Ovary (tissue), 3 donors: ENCODE measurements at regions not wholly inside any gene's neighbourhood (a gene's known extent, or its start where the extent isn't known, plus 50 kb on each side); places are given as distances from the start of the nearest gene placed in this dataset.
"Not testable (repeated sequence)": the region's sequence is repeated elsewhere in the genome, so short reads cannot be mapped to it uniquely, and the experiment has no call there.

Experiments used
- EP300 ChIP-seq: sonication (generic); formaldehyde crosslinking; IDR thresholded peaks from one replicate; pipeline ENCODE4 v1.6.1; 2017; ENCODE audit warnings: antibody characterized with exemption
- POLR2A ChIP-seq: fragments of 450-650 bp; IDR thresholded peaks from one replicate; pipeline ENCODE4 v1.6.1; 2017; ENCODE audit warnings: antibody characterized with exemption, mild to moderate bottlenecking, moderate library complexity
- TF ChIP-seq, protein P1 (sequence below), 3 donors: fragments of 450-650 bp in 2 of 3; fragments of 200-600 bp in 1 of 3; IDR thresholded peaks; one replicate each; pipeline versions ENCODE4 v1.5.1 to v1.8.0; 2016 to 2022; ENCODE audit warnings: antibody characterized with exemption in 3 of 3, mild to moderate bottlenecking in 1 of 3
- donor health status: DM: no; HTN: no; CAD: no.

DNA sequence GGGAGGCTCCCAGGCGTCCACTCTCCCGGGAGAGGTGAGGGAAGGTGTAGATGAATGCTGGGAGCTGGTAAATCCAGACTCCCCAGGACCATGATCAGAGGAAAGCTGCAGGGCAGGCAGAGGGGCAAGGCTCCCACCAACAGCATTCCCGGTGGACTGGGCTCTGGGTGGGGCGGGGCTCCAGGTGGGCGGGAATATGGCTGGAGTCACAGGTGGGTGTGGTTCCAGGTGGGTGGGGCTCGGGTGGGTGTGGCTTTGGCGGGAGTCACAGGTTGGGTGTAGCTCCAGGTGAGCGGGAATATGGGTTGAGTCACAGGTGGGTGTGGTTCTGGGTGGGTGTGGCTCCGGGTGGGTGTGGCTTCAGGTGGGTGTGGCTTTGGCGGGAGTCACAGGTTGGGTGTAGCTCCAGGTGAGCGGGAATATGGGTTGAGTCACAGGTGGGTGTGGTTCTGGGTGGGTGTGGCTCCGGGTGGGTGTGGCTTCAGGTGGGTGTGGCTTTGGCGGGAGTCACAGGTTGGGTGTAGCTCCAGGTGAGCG is 117.7 kb downstream of the FAM53A start:
- TF ChIP-seq, protein P1, sequence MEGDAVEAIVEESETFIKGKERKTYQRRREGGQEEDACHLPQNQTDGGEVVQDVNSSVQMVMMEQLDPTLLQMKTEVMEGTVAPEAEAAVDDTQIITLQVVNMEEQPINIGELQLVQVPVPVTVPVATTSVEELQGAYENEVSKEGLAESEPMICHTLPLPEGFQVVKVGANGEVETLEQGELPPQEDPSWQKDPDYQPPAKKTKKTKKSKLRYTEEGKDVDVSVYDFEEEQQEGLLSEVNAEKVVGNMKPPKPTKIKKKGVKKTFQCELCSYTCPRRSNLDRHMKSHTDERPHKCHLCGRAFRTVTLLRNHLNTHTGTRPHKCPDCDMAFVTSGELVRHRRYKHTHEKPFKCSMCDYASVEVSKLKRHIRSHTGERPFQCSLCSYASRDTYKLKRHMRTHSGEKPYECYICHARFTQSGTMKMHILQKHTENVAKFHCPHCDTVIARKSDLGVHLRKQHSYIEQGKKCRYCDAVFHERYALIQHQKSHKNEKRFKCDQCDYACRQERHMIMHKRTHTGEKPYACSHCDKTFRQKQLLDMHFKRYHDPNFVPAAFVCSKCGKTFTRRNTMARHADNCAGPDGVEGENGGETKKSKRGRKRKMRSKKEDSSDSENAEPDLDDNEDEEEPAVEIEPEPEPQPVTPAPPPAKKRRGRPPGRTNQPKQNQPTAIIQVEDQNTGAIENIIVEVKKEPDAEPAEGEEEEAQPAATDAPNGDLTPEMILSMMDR (IDR thresholded peaks at IDR 0.05) = not testable (repeated sequence)
- TF ChIP-seq POLR2A, EP300: not testable (repeated sequence)
